IPS DF 4.7 (cell line): ENCODE measurements at regions not wholly inside any gene's neighbourhood (a gene's known extent, or its start where the extent isn't known, plus 50 kb on each side); places are given as distances from the start of the nearest gene placed in this dataset.
"Not testable (repeated sequence)": the region's sequence is repeated elsewhere in the genome, so short reads cannot be mapped to it uniquely, and the experiment has no call there.

Source experiments
- DNase-seq: peaks from one replicate; pipeline ENCODE4 v3.0.0-alpha.2; 2013; ENCODE audit warnings: low spot score; ENCODE audit errors: extremely low read depth

GRCh38 chr7:32765185-32765584 is 126.4 kb downstream of the KBTBD2 start:
- DNase-seq = no peak

GRCh38 chr7:32762925-32763293 is 128.7 kb downstream of the KBTBD2 start:
- no peak for DNase-seq

GRCh38 chr7:32762206-32762924 is 129.2 kb downstream of the KBTBD2 start:
- not testable (repeated sequence) for DNase-seq

- DNase-seq = no peak
Observed at GRCh38 chr7:32761451-32762205, 129.9 kb downstream of the KBTBD2 start.

GRCh38 chr7:32760755-32761154 is 130.8 kb downstream of the KBTBD2 start:
- DNase-seq = not testable (repeated sequence)

- DNase-seq = not testable (repeated sequence)
Observed at GRCh38 chr7:32759859-32760258, 131.7 kb downstream of the KBTBD2 start.

GRCh38 chr7:32753872-32754271 is 137.7 kb downstream of the KBTBD2 start:
- DNase-seq = not testable (repeated sequence)

- DNase-seq = not testable (repeated sequence)
Observed at GRCh38 chr7:32748337-32748736, 143.2 kb downstream of the KBTBD2 start.

- not testable (repeated sequence) for DNase-seq
Observed at GRCh38 chr7:32747443-32748148, 144.0 kb downstream of the KBTBD2 start.

- not testable (repeated sequence) for DNase-seq
Observed at GRCh38 chr7:32741853-32742476, 149.6 kb downstream of the KBTBD2 start.

GRCh38 chr7:32739749-32740148 is 151.8 kb downstream of the KBTBD2 start:
- DNase-seq = not testable (repeated sequence)

- DNase-seq = not testable (repeated sequence)
Observed at GRCh38 chr7:32738390-32738789, 153.2 kb downstream of the KBTBD2 start.

GRCh38 chr7:32732767-32733166 is 158.8 kb downstream of the KBTBD2 start:
- not testable (repeated sequence) for DNase-seq

- not testable (repeated sequence) for DNase-seq
Observed at GRCh38 chr7:32729335-32729675, 162.3 kb downstream of the KBTBD2 start.

GRCh38 chr7:32728412-32729334 is 162.9 kb downstream of the KBTBD2 start:
- DNase-seq = not testable (repeated sequence)

- DNase-seq = not testable (repeated sequence)
Observed at GRCh38 chr7:32727483-32728411, 163.8 kb downstream of the KBTBD2 start.

GRCh38 chr7:32722837-32723236 is 168.7 kb downstream of the KBTBD2 start:
- DNase-seq = not testable (repeated sequence)

- no peak for DNase-seq
Observed at GRCh38 chr7:32694182-32694581, 197.4 kb downstream of the KBTBD2 start.
